ENCODE measurements at regions not wholly inside any gene's neighbourhood (a gene's known extent, or its start where the extent isn't known, plus 50 kb on each side); places are given as distances from the start of the nearest gene placed in this dataset.
"Not testable (repeated sequence)": the region's sequence is repeated elsewhere in the genome, so short reads cannot be mapped to it uniquely, and the experiment has no call there.

DNA sequence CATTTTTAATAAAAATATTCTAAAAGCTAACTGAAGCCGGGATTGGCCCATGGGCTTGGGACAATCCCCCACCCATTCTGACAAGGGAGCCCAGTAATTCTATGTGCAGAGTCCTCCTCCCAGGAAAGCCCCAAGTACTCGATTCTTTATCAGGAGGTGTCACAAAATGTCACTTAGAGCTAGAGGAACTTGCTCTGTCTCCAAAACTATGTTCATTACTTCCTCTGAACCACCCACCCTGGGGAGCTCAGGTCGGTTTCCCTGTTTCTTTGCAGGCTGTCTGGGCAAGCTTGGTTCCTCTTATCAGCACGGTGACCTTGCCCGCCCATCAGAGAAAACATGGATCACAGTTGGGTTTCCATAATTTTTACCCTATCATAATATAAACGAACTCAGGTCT, 430.6 kb upstream of the ID2 start:
- DNase-seq = no peak

DNA sequence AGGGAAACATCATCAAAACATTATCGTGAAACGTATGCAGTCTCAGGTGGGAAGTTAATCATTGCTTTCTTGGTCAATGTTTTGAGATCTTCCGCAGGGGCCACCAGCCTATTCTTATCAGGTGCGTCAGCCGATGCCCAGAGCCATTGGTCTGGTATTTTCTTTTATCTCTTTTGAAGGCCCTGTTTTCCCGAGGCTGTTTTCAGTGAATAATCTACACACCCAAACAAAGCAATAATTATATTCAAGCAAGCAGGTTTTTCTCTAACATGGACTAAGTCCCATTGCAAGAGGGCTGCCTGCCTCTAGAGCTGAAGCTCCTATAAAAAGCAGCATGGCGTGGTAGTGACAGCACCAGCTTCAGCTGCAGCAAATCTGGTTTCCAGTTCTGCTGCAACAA, 430.0 kb upstream of the ID2 start:
- DNase-seq = no peak

DNA sequence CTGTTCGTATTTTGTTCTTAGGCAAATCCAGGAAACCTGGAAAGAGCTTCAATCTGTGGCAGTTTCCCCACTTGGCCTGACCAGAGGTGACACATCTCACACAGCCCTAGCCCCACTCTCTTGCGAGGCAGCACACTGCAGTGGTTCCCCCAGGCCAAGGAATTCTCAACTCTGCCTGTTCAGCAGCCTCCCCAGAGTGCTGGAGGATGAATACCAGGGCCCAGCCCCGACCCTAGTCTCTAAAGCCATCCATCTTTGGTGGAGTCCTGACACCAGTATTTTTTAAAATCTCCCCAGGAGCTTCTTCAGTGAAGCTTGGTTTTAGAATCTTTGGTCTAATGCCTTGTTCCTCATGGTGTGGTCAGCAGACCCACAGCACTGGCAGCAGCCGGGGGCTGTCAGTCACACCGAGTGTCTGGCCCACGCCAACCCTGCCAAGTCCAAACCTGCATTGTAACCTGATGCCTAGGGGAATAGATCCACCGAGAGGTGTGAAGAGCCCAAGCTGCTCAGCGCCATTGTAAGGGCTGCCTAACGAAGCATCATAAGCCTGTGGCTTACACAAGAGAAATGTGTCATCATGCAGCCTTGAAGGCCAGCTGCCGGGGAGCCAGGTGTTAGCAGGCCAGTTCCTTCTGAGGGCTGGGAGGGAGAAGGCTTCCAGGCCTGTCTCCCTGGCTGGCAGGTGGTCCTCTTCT, 428.7 kb upstream of the ID2 start:
- no peak for DNase-seq

DNA sequence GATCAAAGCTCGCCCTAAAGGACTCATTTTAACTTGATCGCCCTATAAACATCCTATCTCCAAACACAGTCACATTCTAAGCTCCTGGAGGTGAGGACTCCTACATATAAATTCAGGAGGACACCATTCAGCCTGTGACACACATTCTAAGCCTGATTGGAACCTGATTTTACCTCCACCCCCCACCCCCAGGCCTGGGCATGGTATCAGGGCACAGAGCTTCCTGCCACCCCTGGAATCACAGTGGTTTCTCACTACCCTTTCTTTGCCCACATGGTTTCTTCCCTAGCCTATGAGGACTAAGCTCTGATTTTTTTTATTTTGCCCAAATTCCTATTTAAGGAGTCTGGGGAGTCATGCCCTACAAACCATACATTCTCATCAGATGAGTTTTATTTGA, 428.1 kb upstream of the ID2 start:
- no peak for DNase-seq

DNA sequence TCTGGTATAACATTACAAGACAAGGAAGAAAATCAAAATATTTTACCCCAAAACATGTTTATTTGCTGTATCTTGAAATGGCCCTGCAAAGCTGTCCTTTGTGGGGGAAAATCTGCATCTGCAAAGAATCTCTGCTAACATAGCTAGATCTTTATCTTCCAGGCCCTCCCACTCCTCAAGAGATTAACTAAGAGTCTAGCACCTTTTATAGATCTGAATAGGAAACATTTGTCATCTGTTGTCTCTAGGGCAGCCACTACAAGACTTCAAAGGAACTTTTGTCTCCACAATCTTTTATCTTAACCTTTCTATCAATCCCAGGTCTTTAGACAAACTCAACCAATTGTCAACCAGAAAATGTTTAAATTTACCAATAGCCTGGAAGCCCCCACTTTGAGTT, 427.6 kb upstream of the ID2 start:
- not testable (repeated sequence) for DNase-seq

DNA sequence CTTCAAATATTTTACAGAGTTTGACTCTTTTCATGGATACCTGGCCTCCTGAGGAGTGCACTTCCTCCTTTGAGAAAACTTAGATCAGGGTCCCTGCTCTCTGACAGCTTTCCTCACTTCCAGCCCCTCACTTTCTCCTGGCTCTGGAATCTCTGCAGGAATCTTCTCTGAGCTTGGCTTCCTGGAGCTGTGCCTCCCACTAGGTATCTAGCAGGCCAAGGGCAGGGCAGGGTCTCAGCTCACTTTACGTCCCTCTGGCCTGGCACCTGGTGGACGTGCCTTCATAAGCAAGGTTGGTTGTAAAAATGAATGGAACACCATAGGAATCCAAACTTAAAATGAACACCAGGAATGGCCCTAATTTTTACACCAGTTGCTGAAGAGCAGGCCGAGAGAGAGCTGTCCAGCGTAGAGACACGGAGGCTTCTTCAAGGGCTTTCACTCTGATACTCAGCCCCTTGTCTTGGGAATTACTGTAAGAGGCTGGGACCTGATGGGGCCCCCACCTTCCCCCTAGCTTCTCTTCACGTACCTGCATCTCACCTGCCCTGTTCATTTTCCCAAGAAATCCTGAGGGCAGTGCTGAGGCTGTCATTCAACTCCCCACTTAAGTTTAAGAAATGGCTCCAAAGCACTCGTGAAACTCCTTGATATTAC, 426.9 kb upstream of the ID2 start:
- no peak for DNase-seq

DNA sequence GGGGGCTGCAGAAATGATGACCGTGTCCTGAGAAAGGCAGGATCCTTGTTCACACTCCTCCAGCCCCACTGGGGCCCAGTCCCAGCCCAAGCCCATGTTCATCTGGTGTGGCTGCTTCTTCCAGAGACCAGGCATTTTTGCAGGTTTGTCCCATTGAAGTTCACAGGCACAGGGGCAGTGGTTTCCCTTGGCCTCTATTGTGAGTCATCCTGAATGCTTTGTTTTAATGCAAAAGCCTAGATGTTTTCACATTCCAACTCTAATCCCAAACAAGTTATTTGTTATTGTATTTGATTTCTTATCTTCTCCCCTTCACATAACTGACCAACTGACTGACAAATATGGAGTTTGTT, 426.4 kb upstream of the ID2 start:
- no peak for DNase-seq

DNA sequence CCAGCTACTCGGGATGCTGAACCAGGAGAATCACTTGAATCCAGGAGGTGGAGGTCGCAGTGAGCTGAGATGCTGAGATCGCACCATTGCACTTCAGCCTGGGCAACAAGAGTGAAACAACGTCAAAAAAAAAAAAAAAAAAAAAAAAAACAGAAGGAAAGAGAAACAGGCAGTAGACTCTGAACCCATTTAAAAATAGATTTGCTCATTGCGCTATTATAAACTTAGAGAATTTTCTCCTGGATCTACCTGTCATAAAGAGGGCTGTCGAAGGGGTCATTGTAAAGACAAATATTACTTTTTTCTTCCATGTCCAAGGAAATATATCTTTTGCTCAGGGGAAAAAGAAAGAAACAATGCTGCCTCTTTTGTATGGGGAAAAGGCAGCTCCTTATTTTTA, 425.0 kb upstream of the ID2 start:
- DNase-seq = no peak

DNA sequence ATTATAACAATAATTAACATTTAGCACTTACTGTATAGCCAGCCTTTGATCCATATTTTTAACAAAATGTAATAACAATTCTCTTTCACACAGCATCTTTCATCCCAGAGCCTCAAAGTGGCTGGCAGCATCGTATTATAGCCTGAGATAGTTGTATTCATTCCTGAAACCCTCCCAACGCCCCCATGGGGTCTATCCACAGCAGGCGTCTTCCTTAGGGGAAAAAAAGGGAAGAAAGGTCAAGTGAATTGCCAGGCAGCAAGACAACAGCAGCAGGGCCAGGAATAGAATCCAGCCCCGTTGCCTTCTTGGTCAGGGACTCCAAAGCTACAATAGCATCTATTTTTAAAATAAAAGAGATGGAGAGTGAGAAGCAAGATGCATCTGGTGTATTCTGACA, 424.4 kb upstream of the ID2 start:
- no peak for DNase-seq

DNA sequence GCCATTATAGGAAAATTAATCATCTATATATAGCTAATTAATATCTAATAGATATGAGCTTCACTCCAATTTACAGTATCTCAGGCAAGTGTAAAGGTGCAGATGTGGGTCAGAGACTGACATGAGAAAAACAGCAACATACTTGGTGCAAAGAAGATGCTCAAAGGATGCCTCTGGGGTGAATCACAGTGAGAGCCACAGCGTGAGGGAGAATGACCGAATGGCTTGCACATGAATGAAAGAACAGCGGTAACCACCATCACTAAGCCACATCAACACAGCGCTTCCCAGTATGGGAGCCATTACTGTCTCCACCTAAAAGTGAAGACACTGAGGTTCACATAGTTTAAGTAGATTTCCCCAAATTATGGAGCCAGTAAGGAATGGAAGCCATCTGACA, 423.4 kb upstream of the ID2 start:
- no peak for DNase-seq

DNA sequence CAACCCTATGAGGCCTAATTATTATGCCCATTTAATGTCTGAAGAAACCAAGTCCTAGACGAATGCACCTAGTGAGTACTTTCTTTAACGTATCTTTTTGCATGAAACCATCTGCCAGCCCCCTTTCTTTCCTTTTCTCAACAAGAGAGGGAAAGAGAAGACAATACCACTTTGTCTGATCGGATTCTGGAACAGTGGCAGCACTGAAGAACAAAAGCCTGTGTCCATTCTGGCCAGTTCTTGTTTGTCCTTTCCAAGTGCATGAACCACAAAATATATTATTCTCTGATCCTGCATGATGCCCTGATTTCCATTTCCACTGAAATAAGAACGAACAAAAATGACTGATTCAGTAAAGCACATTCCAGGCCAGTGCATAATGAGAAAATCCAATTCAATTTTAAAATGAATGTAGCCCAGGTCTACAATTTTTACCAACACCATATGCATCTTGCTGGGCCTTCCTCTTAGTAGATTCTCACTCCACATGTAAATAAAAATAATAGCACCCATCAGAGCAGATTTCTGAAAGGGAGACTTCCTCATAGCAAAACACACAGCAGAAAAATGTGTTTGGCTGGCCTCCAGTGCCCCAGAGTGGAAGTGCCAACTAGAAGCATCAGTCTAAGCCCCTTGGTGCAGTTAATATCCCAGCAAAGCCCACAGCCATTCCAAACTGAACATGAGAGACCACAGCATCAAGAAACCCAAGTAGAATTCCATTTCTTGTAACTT, 422.6 kb upstream of the ID2 start:
- DNase-seq = no peak

DNA sequence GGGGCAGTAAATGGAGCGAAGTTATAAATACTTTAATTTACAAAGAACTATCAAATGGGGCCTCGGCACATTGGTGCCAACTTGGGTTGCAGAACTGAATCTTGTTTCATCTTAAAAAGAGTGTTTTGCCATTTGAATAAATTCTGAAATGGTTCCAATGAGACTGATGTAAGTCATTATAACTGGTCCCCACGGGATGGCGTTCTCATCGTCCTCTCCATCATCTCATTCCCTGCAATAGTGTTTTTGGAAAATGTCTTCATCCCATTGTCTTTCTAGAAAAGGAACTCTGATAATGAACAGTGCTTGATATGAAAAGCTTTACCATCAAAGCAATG, 422.0 kb upstream of the ID2 start:
- no peak for DNase-seq

DNA sequence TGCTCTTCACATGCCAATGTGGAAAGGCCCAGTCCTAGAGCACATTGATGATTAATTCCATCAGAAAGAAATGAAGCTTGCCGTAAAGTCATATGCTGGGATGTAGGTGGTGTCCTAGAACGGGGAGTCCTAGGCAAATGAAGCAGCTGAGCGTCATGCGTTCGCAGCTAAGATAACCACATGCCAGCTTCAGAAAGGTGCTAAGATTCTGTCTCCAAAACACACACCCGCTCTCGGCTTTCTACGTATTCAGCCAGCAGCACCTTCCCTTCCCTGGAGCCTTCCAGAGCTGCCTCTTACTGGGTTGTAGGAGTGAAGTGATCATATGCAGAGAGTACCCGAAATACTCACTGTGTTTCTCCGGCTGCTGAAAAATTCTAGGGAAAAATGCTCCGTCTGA, 421.6 kb upstream of the ID2 start:
- DNase-seq = no peak

DNA sequence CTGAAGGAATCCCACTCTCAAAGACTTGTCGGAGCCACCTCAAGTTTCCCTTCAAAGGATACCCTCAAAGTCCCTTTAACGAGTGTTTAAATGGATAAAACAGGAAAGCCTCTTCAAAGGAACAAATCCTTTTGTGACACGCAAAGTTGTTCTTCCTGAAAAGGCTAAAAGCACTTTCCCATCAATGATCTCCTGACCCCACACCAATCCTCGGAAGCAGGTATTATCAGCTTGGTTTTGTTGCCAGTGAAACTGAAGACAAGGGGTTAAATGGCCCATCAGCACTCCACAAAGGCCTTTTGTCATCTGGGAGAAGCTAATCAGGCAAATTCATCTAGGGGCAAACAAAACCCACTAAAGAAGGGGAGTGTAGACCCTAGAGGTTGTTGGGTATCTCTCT, 418.0 kb upstream of the ID2 start:
- DNase-seq = no peak

DNA sequence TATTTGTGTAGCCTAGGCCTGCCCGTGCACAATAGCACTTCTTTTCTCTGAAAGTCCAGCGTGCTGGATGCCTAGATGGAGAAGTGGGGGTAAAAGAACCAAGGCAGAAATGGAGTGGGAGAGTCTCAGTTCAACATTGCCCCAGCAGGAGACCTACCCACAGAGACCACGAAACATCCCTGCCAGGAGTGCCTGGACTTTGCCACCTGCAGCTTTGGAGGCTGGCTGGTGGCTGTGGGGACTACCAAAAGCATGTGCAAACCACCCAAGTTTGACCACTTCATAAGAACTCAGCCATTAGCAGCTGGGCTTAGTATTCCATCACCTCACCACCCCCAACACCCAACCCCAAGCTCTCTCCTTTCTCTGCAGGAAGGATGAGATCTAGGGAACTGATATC, 416.9 kb upstream of the ID2 start:
- DNase-seq = no peak

DNA sequence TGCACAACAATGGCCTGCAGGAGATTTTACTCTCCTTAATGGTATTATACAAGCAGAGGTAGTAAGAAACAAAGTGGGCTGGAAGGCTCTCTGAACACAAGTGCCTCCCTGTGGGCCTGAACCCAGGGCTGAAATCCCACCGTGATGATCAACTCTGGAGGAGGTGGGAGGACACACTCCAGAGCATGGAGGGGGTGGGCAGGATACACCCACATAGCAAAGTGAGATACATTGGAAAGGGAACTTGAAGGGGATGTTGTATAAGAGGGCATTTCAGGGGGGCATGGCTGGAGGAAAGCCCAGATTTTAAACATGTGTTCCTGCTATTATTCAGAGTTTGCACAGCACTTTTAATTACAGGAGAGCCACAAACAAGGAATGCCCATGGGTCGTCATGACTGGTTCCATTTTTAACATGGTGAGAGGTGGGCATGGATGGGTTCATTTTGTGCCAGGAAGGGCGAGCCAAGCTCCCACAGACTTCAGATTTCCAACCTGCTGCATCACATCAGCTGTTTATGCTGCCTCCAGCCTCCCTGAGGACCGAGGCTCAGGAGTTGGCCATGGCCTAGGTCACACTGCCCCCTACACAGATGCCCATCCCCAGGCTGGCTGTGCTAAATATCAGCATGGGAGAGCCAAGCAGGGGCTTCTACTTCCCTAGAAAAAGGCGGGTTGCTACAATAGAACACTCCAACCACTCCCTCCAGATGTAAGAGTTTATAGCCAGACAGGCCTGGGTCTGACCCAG, 416.2 kb upstream of the ID2 start:
- no peak for DNase-seq

DNA sequence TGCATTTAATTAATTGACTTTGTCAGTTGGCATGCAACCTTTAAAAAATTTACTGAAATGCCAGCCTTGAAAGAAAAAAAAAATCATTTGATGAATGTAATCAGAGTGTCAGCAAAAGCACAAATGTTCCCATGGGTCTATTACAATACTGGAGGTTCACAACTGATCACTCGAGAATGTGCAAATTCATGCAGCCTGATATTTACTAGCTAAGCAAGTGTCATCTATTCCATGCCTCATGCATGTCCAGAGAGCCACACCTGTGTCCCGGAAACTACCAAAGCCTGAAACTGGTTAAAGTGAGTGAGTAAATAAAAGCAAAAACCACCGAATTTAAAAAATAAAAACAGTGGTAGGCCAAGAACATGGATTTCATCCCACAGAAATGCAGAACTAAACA, 415.3 kb upstream of the ID2 start:
- DNase-seq = no peak

DNA sequence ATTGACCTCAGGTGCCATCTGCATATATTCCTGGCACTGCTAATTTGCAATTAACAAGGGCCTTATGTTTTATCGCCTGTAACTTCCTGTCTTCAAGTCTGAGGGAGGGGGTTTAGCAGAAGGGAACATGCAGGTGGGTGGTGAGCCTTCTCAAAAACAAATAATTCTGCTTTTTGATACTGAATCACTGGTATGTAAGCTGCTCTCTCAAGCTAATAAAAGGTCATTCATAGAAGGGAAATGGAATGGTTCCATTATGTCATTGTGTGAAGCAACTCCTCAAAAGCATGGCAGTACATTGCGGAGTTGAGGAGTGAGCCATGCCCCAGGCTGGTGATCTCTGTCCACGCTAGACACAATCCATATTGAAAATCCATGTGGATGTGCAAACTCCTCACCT, 414.8 kb upstream of the ID2 start:
- no peak for DNase-seq

DNA sequence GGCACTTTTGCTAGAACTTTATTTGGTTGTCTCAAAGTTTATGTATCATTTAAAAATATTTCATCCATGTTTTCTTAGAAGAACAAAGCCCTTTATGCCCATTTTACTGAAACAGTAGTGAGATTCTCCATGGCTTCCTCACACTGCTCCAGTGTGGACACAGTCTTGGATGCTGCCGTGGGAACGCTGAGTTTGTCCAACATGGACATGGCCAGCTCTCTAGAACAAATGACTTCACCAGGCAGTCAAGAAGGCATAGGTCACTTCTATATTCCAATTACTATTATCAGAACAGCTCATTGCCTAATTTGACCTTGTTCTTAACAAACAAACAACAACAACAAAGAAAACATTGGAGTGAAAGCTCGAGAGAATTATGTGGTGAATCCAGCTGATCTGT, 414.1 kb upstream of the ID2 start:
- DNase-seq = no peak

DNA sequence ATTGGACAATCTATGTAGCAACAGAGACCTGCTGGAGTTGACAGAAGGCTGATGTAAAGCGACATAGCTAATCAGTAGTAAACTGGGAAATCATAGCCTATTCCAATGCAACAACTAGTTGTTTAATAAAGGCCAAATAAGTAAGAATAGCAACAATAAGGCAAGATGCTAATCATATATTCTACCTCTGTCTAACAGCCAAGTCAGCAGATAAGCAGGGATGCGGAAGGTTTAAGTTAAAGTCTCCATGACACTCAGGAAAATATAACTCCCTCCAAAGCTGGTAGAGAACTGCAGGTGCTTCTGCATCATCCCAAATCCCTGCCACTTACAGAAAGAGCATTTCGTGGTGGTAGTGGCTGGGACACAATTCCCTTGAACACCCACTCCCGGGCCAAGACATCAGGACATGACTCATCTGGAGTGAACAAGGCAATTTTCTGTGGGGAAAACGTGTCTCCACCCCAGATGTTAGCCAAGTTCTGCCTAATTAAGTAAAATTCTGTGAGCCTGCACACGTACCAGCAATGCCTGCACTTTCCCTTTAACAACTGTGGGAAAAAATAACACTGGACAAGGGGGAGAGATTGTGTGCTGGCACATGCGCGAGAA, 413.6 kb upstream of the ID2 start:
- DNase-seq = no peak

DNA sequence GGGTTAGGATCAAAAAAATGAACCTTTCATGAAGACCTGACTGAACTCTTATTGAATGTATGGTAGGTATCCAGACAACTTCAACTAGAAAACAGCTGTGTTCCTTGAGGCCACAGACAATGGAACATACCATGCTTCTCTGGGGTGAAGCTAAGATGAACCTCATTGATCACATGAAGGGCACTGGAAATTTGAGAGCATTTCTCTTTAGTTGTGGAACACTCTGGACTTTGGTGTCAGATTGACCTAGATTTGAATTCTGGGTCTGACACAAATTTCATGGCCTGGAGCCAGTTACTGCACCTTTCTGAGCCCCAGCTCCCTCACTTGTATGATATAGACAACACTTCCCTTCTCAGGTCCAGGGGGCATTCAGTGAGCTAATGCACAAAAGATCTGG, 411.2 kb upstream of the ID2 start:
- no peak for DNase-seq

DNA sequence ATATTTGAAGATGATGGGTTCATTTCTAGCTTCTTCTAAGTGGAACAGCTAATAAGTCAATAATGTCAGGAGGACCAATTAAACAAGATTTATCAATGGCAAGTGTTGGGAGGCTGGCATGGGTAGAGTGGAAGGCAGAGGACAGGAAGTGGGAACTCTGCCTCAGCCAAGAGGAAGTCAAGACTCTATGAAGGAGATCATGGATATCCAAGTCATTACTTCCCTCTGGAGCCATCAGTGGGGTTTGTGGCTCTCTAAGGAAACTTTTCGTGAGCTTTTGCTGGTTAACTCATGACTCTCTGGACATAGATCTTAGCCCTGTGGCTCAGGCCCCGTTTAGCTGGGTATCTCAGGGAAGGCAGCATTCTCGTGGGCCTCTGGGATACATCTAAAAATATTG, 410.4 kb upstream of the ID2 start:
- no peak for DNase-seq

DNA sequence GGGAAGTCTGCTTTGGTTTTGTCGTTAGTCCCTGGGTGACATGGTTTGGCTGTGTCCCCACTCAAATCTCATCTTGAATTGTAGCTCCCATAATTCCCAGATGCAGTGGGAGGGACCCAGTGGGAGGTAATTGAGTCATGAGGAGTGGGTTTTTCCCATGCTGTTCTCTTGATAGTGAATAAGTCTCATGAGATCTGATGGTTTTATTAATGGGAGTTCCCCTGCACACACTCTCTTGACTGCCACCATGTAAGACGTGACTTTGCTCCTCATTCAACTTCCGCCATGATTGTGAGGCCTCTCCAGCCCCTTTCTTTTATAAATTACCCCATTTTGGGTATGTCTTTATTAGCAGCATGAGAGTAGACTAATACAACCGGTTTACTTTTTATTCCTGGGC, 405.8 kb upstream of the ID2 start:
- DNase-seq = no peak
